NCI-H2107 treated with DMSO at 0.1 percent for 48 hours (cell line): ENCODE measurements at regions not wholly inside any gene's neighbourhood (a gene's known extent, or its start where the extent isn't known, plus 50 kb on each side); places are given as distances from the start of the nearest gene placed in this dataset.
A peak's percentile ranks its signal among the peaks of the same experiment; 100 is the strongest.

Experiments
- DNase-seq: peaks from one replicate; lab custom pipeline; 2025; ENCODE audit not compliant: unreplicated experiment; lab: John Stamatoyannopoulos, UW

- peak; percentile 85 for DNase-seq
Measured at GRCh38 chr1:58862728-58863385, 79.0 kb upstream of the JUN start.

DNA sequence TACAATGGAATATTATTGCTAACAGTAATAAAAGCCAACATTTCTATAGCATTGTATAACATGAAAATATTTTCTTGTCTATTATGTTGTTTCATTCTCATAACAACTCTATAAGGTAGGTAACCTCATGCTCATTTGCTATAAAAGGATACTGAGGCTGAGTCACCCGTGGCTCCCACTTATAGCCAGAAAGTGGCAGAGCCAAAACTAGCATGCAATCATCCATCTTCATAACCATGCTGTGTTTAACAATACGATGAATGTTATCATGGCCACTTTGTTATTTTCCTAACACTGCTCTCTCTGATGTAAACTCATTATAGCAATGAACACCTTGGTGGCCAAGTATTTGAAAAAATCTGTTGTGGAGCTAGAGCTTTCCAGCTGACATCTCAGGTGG lies 80.8 kb upstream of the JUN start:
- DNase-seq: no peak

GRCh38 chr1:58866578-58866977 lies 82.7 kb upstream of the JUN start:
- no peak for DNase-seq

- DNase-seq: no peak
Measured at GRCh38 chr1:58869638-58870297, 85.9 kb upstream of the JUN start.

- DNase-seq: peak; percentile 92
Measured at GRCh38 chr1:58870298-58870676, 86.4 kb upstream of the JUN start.

GRCh38 chr1:58874342-58874741 lies 90.5 kb upstream of the JUN start:
- DNase-seq: no peak

GRCh38 chr1:58874757-58875755 lies 91.2 kb upstream of the JUN start:
- DNase-seq: peak; percentile 99

DNA sequence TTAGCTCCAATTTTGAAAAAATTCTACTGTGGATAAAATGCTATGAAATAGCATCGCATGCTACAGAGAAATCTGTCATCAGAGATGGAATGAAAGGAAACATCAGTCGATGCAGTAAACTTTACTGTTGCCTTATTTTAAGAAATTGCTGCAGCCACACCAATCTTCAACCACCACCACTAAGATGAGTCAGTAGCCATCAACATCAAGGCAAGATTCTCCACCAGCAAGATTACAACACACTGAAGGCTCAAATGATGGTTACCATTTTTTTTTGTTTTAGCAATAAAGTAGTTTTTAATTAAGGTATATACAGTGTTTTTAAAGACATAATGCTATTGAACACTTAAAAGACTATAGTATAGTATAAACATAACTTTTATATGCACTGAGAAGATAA lies 95.6 kb upstream of the JUN start:
- no peak for DNase-seq

DNA sequence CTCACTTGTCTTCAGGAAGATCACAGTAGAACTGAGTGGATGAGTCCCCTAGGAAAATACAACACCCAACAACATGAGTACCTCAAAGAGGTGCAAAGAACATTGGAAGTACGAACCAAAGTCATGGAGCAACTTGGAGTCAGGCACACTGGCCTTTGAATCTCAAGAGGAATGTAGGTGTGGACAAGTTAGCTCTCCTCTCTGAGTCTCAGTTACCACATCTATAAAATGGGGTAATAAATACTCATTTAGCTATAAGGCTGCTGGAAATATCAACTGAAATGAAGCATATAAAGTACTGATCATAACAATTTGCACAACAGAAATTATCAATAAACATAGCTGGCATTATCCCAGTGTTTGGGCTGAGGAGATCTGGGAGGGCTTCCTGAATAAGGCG lies 96.7 kb upstream of the JUN start:
- DNase-seq: no peak

- no peak for DNase-seq
Measured at GRCh38 chr1:58881471-58881994, 97.7 kb upstream of the JUN start.

DNA sequence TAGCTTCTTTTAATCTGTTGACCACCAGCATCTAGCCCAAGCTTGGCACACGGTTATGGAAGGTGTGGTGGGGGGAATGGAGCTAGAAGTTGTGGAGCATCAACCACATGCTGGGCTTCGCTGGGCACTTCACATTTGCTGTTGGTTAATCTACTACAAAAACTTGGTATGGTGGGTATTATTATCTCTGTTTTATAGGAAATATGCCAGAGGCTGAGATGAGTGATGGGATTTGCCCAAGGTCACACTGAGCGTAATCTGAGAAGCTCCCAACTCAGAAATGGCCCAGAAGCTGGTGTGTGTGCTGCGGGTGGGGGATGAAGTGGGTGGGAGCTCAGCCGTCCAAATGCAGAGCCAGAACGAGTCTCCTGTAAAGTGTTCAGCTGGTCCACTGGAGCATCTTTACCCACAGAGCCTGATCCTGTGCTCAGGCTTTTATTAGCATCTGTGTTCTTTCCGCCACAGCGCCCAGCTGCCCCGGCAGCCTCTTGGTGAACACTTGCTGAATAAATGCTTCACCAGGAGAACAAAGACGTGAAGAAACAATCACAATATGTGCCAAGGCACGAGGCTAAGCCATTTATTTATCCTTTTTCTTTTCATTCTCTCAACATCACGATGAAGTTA lies 98.6 kb upstream of the JUN start:
- peak; percentile 66 for DNase-seq

- peak; percentile 80 for DNase-seq
Measured at GRCh38 chr1:58883037-58883887, 99.4 kb upstream of the JUN start.

DNA sequence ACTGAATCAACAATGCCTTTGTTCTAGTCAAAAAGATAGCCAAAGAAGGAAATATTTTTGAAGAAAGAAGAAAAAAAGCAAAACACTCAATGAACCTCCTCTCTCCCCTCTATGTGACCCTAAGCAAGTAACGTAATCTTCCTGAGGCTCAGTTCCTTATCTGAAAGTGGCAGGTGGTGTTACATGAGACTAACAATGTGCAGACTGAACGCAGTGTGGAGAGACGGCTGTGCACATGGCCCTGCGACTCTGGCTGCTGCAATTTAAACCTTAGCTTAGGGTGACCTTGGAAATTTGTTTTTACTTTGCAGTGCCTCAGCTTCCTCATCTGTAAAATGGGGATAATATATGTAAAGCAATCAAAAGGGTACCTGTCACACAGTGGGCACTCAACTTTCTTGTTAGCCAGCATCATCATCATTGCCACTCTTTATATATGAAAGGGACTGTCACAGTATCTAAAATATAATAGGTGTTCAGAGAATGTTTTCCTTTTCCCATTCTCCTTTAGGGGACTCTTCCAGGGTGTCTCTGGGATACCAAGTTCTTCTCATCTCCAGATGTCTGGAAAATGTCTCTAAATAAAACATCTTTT lies 100.1 kb upstream of the JUN start:
- DNase-seq: peak; percentile 94

- DNase-seq: peak; percentile 79
Measured at GRCh38 chr1:58884706-58885661, 101.1 kb upstream of the JUN start.

GRCh38 chr1:58885998-58886397 lies 102.2 kb upstream of the JUN start:
- peak; percentile 83 for DNase-seq

- DNase-seq: no peak
Measured at GRCh38 chr1:58886611-58887010, 102.8 kb upstream of the JUN start.

- no peak for DNase-seq
Measured at GRCh38 chr1:58887059-58887458, 103.2 kb upstream of the JUN start.

DNA sequence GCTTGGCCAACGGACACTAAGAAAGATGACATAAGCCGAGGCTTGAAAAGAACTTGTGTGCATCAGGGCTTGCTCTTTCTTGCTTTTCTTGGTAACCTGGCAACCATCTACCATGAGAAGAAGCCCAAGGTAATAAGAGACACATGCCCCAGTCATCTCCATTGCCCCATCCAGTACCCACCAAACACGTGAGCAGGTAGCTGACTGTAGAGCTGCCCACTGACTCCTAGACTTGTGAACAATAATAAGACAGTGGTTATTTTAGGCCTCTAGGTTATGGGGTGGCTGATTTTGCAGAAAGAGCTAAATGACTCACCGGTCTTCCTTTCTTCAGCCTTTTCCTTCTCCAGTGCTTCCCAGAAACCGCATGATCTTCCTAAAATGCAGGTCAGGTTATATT lies 105.0 kb upstream of the JUN start:
- DNase-seq: no peak

DNA sequence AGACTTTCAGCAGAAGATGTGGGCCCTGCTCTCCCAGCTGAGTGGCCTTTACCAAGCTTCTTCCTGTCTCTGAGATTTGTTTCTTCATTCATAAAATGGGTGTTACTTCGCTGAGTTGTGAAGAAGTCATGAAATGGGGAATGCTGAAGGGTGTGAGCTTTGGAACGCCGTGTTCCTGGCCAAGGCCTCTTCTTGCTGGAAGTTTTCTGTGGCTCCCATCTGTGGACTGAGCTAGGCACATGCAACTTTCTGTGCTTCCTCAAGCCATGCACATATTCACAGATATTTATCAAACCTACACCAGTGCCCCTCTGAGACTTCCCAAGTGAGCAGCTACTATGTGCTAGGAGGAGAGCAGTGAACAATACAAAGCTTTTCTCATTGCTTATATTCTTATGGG lies 106.3 kb upstream of the JUN start:
- no peak for DNase-seq
